ENCODE measurements at regions not wholly inside any gene's neighbourhood (a gene's known extent, or its start where the extent isn't known, plus 50 kb on each side); places are given as distances from the start of the nearest gene placed in this dataset.

- no peak overlapping the region for H3K4me3 ChIP-seq (ENCODE audit: low read depth, low read length)
- no peak for TF ChIP-seq CTCF (conservative IDR thresholded peaks at IDR 0.05; ENCODE audit: low read depth, low read length)
- DNase-seq (ENCODE audit: low read depth) = no peak
These were observed 80.6 kb downstream of the TEX35 start for GRCh38 chr1:178593515-178593914.

- no peak for DNase-seq (ENCODE audit: low read depth)
- TF ChIP-seq CTCF (conservative IDR thresholded peaks at IDR 0.05; ENCODE audit: low read depth, low read length) = no peak
These were observed 81.2 kb downstream of the TEX35 start for GRCh38 chr1:178594133-178594532.

GRCh38 chr1:178595491-178595890 is 82.6 kb downstream of the TEX35 start:
- no peak for TF ChIP-seq CTCF (conservative IDR thresholded peaks at IDR 0.05; ENCODE audit: low read depth, low read length)
- no peak overlapping the region for H3K4me3 ChIP-seq (ENCODE audit: low read depth, low read length)
- DNase-seq (ENCODE audit: low read depth) = no peak

More at GRCh38 chr1:178594133-178594532, 81.2 kb downstream of the TEX35 start:
- H3K4me3 ChIP-seq (ENCODE audit: low read depth, low read length) = no peak overlapping the region

- no peak overlapping the region for H3K4me3 ChIP-seq (ENCODE audit: low read depth, low read length)
- no peak for TF ChIP-seq CTCF (conservative IDR thresholded peaks at IDR 0.05; ENCODE audit: low read depth, low read length)
- DNase-seq (ENCODE audit: low read depth) = no peak
These were observed 86.2 kb downstream of the TEX35 start for GRCh38 chr1:178599087-178599486.

- H3K4me3 ChIP-seq (ENCODE audit: low read depth, low read length) = no peak overlapping the region
- DNase-seq (ENCODE audit: low read depth) = no peak
- no peak for TF ChIP-seq CTCF (conservative IDR thresholded peaks at IDR 0.05; ENCODE audit: low read depth, low read length)
These were observed 86.8 kb downstream of the TEX35 start for GRCh38 chr1:178599745-178600144.

GRCh38 chr1:178603926-178604325 is 91.0 kb downstream of the TEX35 start:
- no peak for DNase-seq (ENCODE audit: low read depth)
- H3K4me3 ChIP-seq (ENCODE audit: low read depth, low read length) = no peak overlapping the region
- TF ChIP-seq CTCF (conservative IDR thresholded peaks at IDR 0.05; ENCODE audit: low read depth, low read length) = no peak

- TF ChIP-seq CTCF (conservative IDR thresholded peaks at IDR 0.05; ENCODE audit: low read depth, low read length) = no peak
- no peak overlapping the region for H3K4me3 ChIP-seq (ENCODE audit: low read depth, low read length)
- DNase-seq (ENCODE audit: low read depth) = no peak
These were observed 93.9 kb downstream of the TEX35 start for GRCh38 chr1:178606839-178607238.

All from epithelial cell of proximal tubule (primary cell).